Esophagus squamous epithelium (tissue), 5 donors: ENCODE measurements at regions not wholly inside any gene's neighbourhood (a gene's known extent, or its start where the extent isn't known, plus 50 kb on each side); places are given as distances from the start of the nearest gene placed in this dataset.

Experiments used
- DNase-seq: peaks from one replicate; lab custom pipeline; 2025; lab: John Stamatoyannopoulos, UW
- H3K27ac ChIP-seq, 4 donors: fragments of 200-600 bp; sonication (generic); one replicate each; pipeline ENCODE4 v1.5.1; 2016 to 2019; ENCODE audit warnings: mild to moderate bottlenecking in 1 of 4
- H3K27me3 ChIP-seq, 4 donors: fragments of 200-600 bp; sonication (generic); 1 replicate in 3 of 4; 2 replicates in 1 of 4; pipeline versions ENCODE4 v1.5.1 to v1.6.0; 2017 to 2021; ENCODE audit warnings: antibody characterized with exemption in 1 of 4
- H3K36me3 ChIP-seq, 3 donors: fragments of 200-600 bp; sonication (generic); one replicate each; pipeline ENCODE4 v1.5.1; 2016 to 2019
- H3K4me1 ChIP-seq, 3 donors: fragments of 200-600 bp; sonication (generic); one replicate each; pipeline ENCODE4 v1.5.1; 2017 to 2019
- H3K4me3 ChIP-seq, 4 donors: fragments of 200-600 bp; sonication (generic); 1 replicate in 3 of 4; 2 replicates in 1 of 4; pipeline ENCODE4 v1.5.1; 2016 to 2019; ENCODE audit warnings: mild to moderate bottlenecking in 2 of 4, moderate library complexity in 1 of 4
- H3K9me3 ChIP-seq, 3 donors: fragments of 200-600 bp; sonication (generic); one replicate each; pipeline ENCODE4 v1.5.1; 2016 to 2019
- CTCF ChIP-seq, 6 experiments: fragments of 450-650 bp in 4 of 6; fragments of 200-600 bp in 2 of 6; sonication (generic) in 2 of 6; IDR thresholded peaks; one replicate each; pipeline ENCODE4 v1.5.1; 2016 to 2019; ENCODE audit warnings: antibody characterized with exemption in 6 of 6, mild to moderate bottlenecking in 4 of 6, moderate library complexity in 4 of 6
- POLR2A ChIP-seq, 4 donors: fragments of 450-650 bp; IDR thresholded peaks; one replicate each; pipeline ENCODE4 v1.6.1; 2017; ENCODE audit warnings: antibody characterized with exemption in 4 of 4, mild to moderate bottlenecking in 4 of 4, moderate library complexity in 3 of 4
- WGBS, 2 donors: methylation state at CpG; one replicate each; pipeline ENCODE4 v1.1.5; 2018; 5-methylcytosine and 5-hydroxymethylcytosine counted together
- intact Hi-C: fragments of 100-400 bp; cut with DNase I; formaldehyde crosslinking; loops from one replicate; pipeline ENCODE4 v1.15.0; 2022
- donor health status: DM: yes; HTN: yes; CAD: no.

- Histone ChIP-seq H3K9me3 (no peaks in the 10 kb centered on the region), H3K36me3 (no peaks in the 10 kb centered on the region), H3K27ac (no peak overlapping the region), H3K4me1 (no peaks in the 10 kb centered on the region), H3K4me3 (no peak overlapping the region), H3K27me3 (no peaks in the 10 kb centered on the region)
- TF ChIP-seq POLR2A (IDR thresholded peaks at IDR 0.05) (no peak), CTCF (IDR thresholded peaks at IDR 0.05) (no peak)
- intact Hi-C loops = no loop called here
- no peak for DNase-seq
Observed at GRCh38 chr11:21895686-21896085, 297.2 kb upstream of the ANO5 start.

GRCh38 chr11:21896216-21896615, 296.7 kb upstream of the ANO5 start:
- Histone ChIP-seq H3K36me3 (no peaks in the 10 kb centered on the region), H3K4me1 (no peaks in the 10 kb centered on the region), H3K27ac (no peak overlapping the region), H3K9me3 (no peaks in the 10 kb centered on the region), H3K27me3 (no peaks in the 10 kb centered on the region), H3K4me3 (no peak overlapping the region)
- TF ChIP-seq CTCF (IDR thresholded peaks at IDR 0.05) = no peak
- intact Hi-C loops = no loop called here
- DNase-seq = no peak
- 44 to 55% methylated on average over 2 of the region's 2 CpGs for WGBS, 2 donors

GRCh38 chr11:21896746-21897602, 295.9 kb upstream of the ANO5 start:
- Histone ChIP-seq H3K4me1 (no peaks in the 10 kb centered on the region), H3K27me3 (no peaks in the 10 kb centered on the region), H3K4me3 (no peak overlapping the region), H3K36me3 (no peaks in the 10 kb centered on the region), H3K27ac (no peak overlapping the region), H3K9me3 (no peaks in the 10 kb centered on the region)
- TF ChIP-seq POLR2A (IDR thresholded peaks at IDR 0.05) (no peak), CTCF (IDR thresholded peaks at IDR 0.05) (no peak)
- whole genome bisulfite sequencing, 2 donors = 32 to 50% methylated on average over 3 of the region's 3 CpGs
- intact Hi-C loops = no loop called here
- DNase-seq = no peak

- Histone ChIP-seq H3K4me1 (no peaks in the 10 kb centered on the region), H3K4me3 (no peak overlapping the region), H3K27ac (no peak overlapping the region), H3K27me3 (no peaks in the 10 kb centered on the region), H3K9me3 (no peaks in the 10 kb centered on the region), H3K36me3 (no peaks in the 10 kb centered on the region)
- TF ChIP-seq POLR2A (IDR thresholded peaks at IDR 0.05) (no peak), CTCF (IDR thresholded peaks at IDR 0.05) (no peak)
- WGBS, 2 donors = 36 to 100% methylated on average over 1 of the region's 1 CpG
- intact Hi-C loops = no loop called here
- no peak for DNase-seq
Observed at GRCh38 chr11:21897752-21898151, 295.1 kb upstream of the ANO5 start.

GRCh38 chr11:21908211-21908610, 284.7 kb upstream of the ANO5 start:
- DNase-seq = no peak

More at GRCh38 chr11:21908211-21908610, 284.7 kb upstream of the ANO5 start:
- no peak overlapping the region for H3K4me3 ChIP-seq
- no peak for TF ChIP-seq CTCF (IDR thresholded peaks at IDR 0.05)
- no peak for TF ChIP-seq POLR2A (IDR thresholded peaks at IDR 0.05)
- H3K36me3 ChIP-seq = no peaks in the 10 kb centered on the region
- no peak overlapping the region for H3K27ac ChIP-seq
- no peaks in the 10 kb centered on the region for H3K9me3 ChIP-seq
- no peaks in the 10 kb centered on the region for H3K27me3 ChIP-seq
- H3K4me1 ChIP-seq = peaks cover 0 to 5% (median 0%) of the 10 kb centered on the region in 3 donors
- intact Hi-C loops = no loop called here
